K562 (cell line): ENCODE measurements at regions not wholly inside any gene's neighbourhood (a gene's known extent, or its start where the extent isn't known, plus 50 kb on each side); places are given as distances from the start of the nearest gene placed in this dataset.

Experiments used
- ATAC-seq: fragments of 200-7000 bp; cut with Tn5 transposase; 3 replicates; pipeline ENCODE4 v1.9.1; 2020; ENCODE audit warnings: moderate library complexity
- BruUV-seq: library from RNA; stranded (reverse); fragments of 400-500 nt; replicated peaks from 2 replicates; lab custom pipeline; 2021; lab: Mats Ljungman, UMichigan
- CTCF ChIA-PET: fragments of 300-600 bp; formaldehyde crosslinking; extraction: SDS; loops from one replicate; lab custom pipeline; 2021; ENCODE audit warnings: low intra/inter-chr PET ratio; lab: Yijun Ruan, JAX
- POLR2A ChIA-PET: fragments of 300-600, 350-650 bp; sonication (Branson Sonifier 250); formaldehyde crosslinking; extraction: SDS; loops from one replicate; lab custom pipeline; 2021; ENCODE audit warnings: antibody characterized with exemption, inconsistent platforms; lab: Yijun Ruan, JAX
- DNase-seq, 4 experiments: peaks; one replicate each; pipeline versions ENCODE4 v3.0.0 to v3.0.0-alpha.2; 2011 to 2018; ENCODE audit warnings: low spot score in 3 of 4, mixed read lengths in 3 of 4; ENCODE audit errors: extremely low read depth in 1 of 4
- FAIRE-seq: peaks from 2 replicates; lab custom pipeline; 2011; peaks lifted over from hg19 to GRCh38; lab: Jason Lieb, UNC
- H2AFZ ChIP-seq: 2 replicates; pipeline ENCODE4 v1.6.0; 2011; ENCODE audit warnings: low read depth, low read length, control low read depth, inconsistent platforms
- H3K27ac ChIP-seq: fragments of 200-600 bp; 3 replicates; pipeline ENCODE4 v1.8.0; 2011; ENCODE audit warnings: low read depth, mild to moderate bottlenecking, control low read depth, inconsistent platforms, low read length, moderate library complexity, mixed read lengths; ENCODE audit errors: extremely low read depth
- H3K27me3 ChIP-seq, 2 experiments: fragments of 300-600 bp in 1 of 2; 2 replicates in 1 of 2; 3 replicates in 1 of 2; pipeline versions ENCODE4 v1.6.0 to v1.8.0; 2011; ENCODE audit warnings: inconsistent platforms in 2 of 2, low read length in 2 of 2, mild to moderate bottlenecking in 1 of 2, mixed read lengths in 1 of 2, moderate library complexity in 1 of 2; ENCODE audit not compliant: control insufficient read depth in 2 of 2, insufficient read depth in 2 of 2
- H3K36me3 ChIP-seq: fragments of 300-600 bp; 3 replicates; pipeline ENCODE4 v1.8.0; 2011; ENCODE audit warnings: mild to moderate bottlenecking, low read length, inconsistent platforms; ENCODE audit not compliant: control insufficient read depth, insufficient read depth
- H3K4me1 ChIP-seq, 2 experiments: fragments of 200-600 bp in 1 of 2; replicated peaks in 1 of 2; 2 replicates in 1 of 2; 3 replicates in 1 of 2; pipeline versions ENCODE4 v1.5.1 to v1.8.0; 2011; ENCODE audit warnings: inconsistent platforms in 2 of 2, low read length in 2 of 2, mild to moderate bottlenecking in 1 of 2, mixed read lengths in 1 of 2, moderate library complexity in 1 of 2; ENCODE audit not compliant: control insufficient read depth in 2 of 2, insufficient read depth in 2 of 2
- H3K4me2 ChIP-seq: 2 replicates; pipeline ENCODE4 v1.6.1; 2011; ENCODE audit warnings: low read length, control low read depth, inconsistent platforms, mixed read lengths; ENCODE audit not compliant: insufficient read depth
- H3K4me3 ChIP-seq: fragments of 200-600 bp; sonication (generic), shearing (Covaris generic); 2 replicates; pipeline ENCODE4 v1.5.1; 2016; ENCODE audit warnings: control low read depth, inconsistent platforms
- H3K79me2 ChIP-seq: fragments of 200-600 bp; 3 replicates; pipeline ENCODE4 v1.8.0; 2011; ENCODE audit warnings: low read length, inconsistent platforms; ENCODE audit not compliant: control insufficient read depth, insufficient read depth
- H3K9ac ChIP-seq, 2 experiments: 2 replicates each; pipeline versions ENCODE4 v1.6.0 to v1.6.1; 2011; ENCODE audit warnings: low read depth in 2 of 2, low read length in 2 of 2, control low read depth in 1 of 2, inconsistent platforms in 1 of 2, mild to moderate bottlenecking in 1 of 2, mixed read lengths in 1 of 2; ENCODE audit not compliant: insufficient read depth in 1 of 2
- H3K9me1 ChIP-seq: one replicate; pipeline ENCODE4 v1.6.0; 2011; ENCODE audit warnings: inconsistent platforms, mild to moderate bottlenecking, low read length, moderate library complexity; ENCODE audit not compliant: control insufficient read depth, insufficient read depth
- H3K9me3 ChIP-seq: replicated peaks from 2 replicates; pipeline ENCODE4 v1.5.1; 2011; ENCODE audit warnings: low read depth, low read length, inconsistent platforms; ENCODE audit not compliant: control insufficient read depth, insufficient read depth
- H4K20me1 ChIP-seq: replicated peaks from 2 replicates; pipeline ENCODE4 v1.6.1; 2011; ENCODE audit warnings: low read length, inconsistent platforms, mixed read lengths; ENCODE audit not compliant: control insufficient read depth, insufficient read depth
- CBX3 ChIP-seq, 2 experiments: IDR thresholded peaks; 1 replicate in 1 of 2; 2 replicates in 1 of 2; pipeline ENCODE4 v1.6.1; 2012; ENCODE audit warnings: inconsistent platforms in 2 of 2, low read length in 2 of 2, borderline replicate concordance in 1 of 2, control low read depth in 1 of 2
- ELK1 ChIP-seq: sonication (generic); formaldehyde crosslinking; IDR thresholded peaks from 2 replicates; pipeline ENCODE4 v1.8.1; 2022; ENCODE audit warnings: missing genetic modification reagents
- HNRNPL ChIP-seq: fragments of 200-400 bp; formaldehyde crosslinking; IDR thresholded peaks from 2 replicates; pipeline ENCODE4 v1.6.1; 2017; ENCODE audit warnings: low read depth, mild to moderate bottlenecking, low read length
- JUN ChIP-seq, 2 experiments: sonication (generic) in 1 of 2; formaldehyde crosslinking in 1 of 2; IDR thresholded peaks; 2 replicates each; pipeline versions ENCODE4 v1.6.1 to v1.8.0; 2012 to 2022; ENCODE audit warnings: borderline replicate concordance in 2 of 2, mild to moderate bottlenecking in 2 of 2, improper control_type of control experiment in 1 of 2, low read depth in 1 of 2, low read length in 1 of 2, missing genetic modification reagents in 1 of 2
- MAFK ChIP-seq: IDR thresholded peaks from 2 replicates; pipeline ENCODE4 v1.6.1; 2011; ENCODE audit warnings: low read length, improper control_type of control experiment
- MIER1 ChIP-seq: fragments of 450-650 bp; IDR thresholded peaks from 2 replicates; pipeline ENCODE4 v1.6.1; 2016; ENCODE audit warnings: antibody characterized with exemption, mild to moderate bottlenecking, low read depth
- PCBP2 ChIP-seq: fragments of 200-400 bp; formaldehyde crosslinking; IDR thresholded peaks from 2 replicates; pipeline ENCODE4 v1.6.1; 2018; ENCODE audit warnings: low read length, low read depth, mild to moderate bottlenecking, moderate library complexity; ENCODE audit not compliant: poor library complexity, severe bottlenecking
- TEAD1 ChIP-seq, 2 experiments: fragments of 450-650 bp in 1 of 2; sonication (generic) in 1 of 2; formaldehyde crosslinking; IDR thresholded peaks; 2 replicates each; pipeline versions ENCODE4 v1.4.0 to v1.8.0; 2020 to 2022; ENCODE audit warnings: mild to moderate bottlenecking in 2 of 2, missing genetic modification reagents in 1 of 2
- THAP7 ChIP-seq: fragments of 250-450 bp; sonication (Bioruptor Pico); IDR thresholded peaks from 2 replicates; pipeline ENCODE4 v1.5.0; 2021
- ZBTB17 ChIP-seq: fragments of 450-650 bp; formaldehyde crosslinking; IDR thresholded peaks from 2 replicates; pipeline ENCODE4 v1.4.0; 2020; ENCODE audit warnings: mild to moderate bottlenecking
- ZC3H8 ChIP-seq: fragments of 450-650 bp; IDR thresholded peaks from 2 replicates; pipeline ENCODE4 v1.6.1; 2017
- ZFP36 ChIP-seq: fragments of 150-350 bp; IDR thresholded peaks from 2 replicates; pipeline ENCODE4 v1.6.1; 2018; ENCODE audit warnings: low read length, low read depth; ENCODE audit not compliant: partially characterized antibody
- ZMIZ1 ChIP-seq, 2 experiments: fragments of 150-350 bp in 1 of 2; IDR thresholded peaks; 2 replicates each; pipeline ENCODE4 v1.6.1; 2012 to 2016; ENCODE audit warnings: low read depth in 2 of 2, low read length in 2 of 2, mild to moderate bottlenecking in 1 of 2, moderate library complexity in 1 of 2
- ZNF583 ChIP-seq: fragments of 250-450 bp; sonication (Bioruptor Pico); IDR thresholded peaks from 2 replicates; pipeline ENCODE4 v1.4.0; 2020
- ZNF76 ChIP-seq: fragments of 250-450 bp; sonication (Bioruptor Pico); IDR thresholded peaks from 2 replicates; pipeline ENCODE4 v1.4.0; 2020; ENCODE audit warnings: mild to moderate bottlenecking, moderate library complexity, borderline replicate concordance
- WGBS: fragments of 100-300 bp; shearing (Covaris generic); methylation state at CpG from one replicate; pipeline ENCODE4 v1.1.6; 2016; ENCODE audit warnings: low coverage, mixed read lengths; ENCODE audit not compliant: insufficient coverage; ENCODE audit errors: missing lambda C conversion rate; 5-methylcytosine and 5-hydroxymethylcytosine counted together
- in situ Hi-C: fragments of 300-500 bp; cut with MboI; formaldehyde crosslinking; loops from 4 replicates; pipeline ENCODE4 v1.15.0; 2018; ENCODE audit warnings: inconsistent platforms, mixed read lengths
- intact Hi-C: fragments of 100-400 bp; cut with micrococcal nuclease; formaldehyde crosslinking; loops from 2 replicates; pipeline ENCODE4 v1.14.2; 2022

- Histone ChIP-seq H3K4me1 (no peaks in the 10 kb centered on the region), H3K4me3 (no peak overlapping the region), H3K4me2 (no peak overlapping the region), H3K27ac (no peak overlapping the region)
- CTCF ChIA-PET = no interaction called here
- 6% methylated on average over 1 of the region's 1 CpG for WGBS
- TF ChIP-seq ZFP36 (no peak), TEAD1 (CRISPR knock-in tag; IDR thresholded peaks at IDR 0.05) (no peak), ZNF76 (no peak), ZC3H8 (no peak), ZBTB17 (CRISPR knock-in tag) (no peak), HNRNPL (no peak), ZNF583 (no peak), MAFK (no peak), MIER1 (no peak), ELK1 (CRISPR knock-in tag) (no peak), CBX3 (IDR thresholded peaks at IDR 0.05; ENCODE audit: borderline replicate concordance in 1 of 2, low read length in 2 of 2) (no peak), ZMIZ1 (IDR thresholded peaks at IDR 0.05; ENCODE audit: low read depth in 2 of 2, low read length in 2 of 2) (no peak), PCBP2 (no peak), JUN (IDR thresholded peaks at IDR 0.05; ENCODE audit: borderline replicate concordance, low read depth, low read length) (no peak), JUN (CRISPR knock-in tag; IDR thresholded peaks at IDR 0.05; ENCODE audit: borderline replicate concordance) (no peak), THAP7 (no peak)
- TF ChIP-seq, all 486 proteins: peak for 0
- DNase-seq (no peak), FAIRE-seq (no peak), ATAC-seq (no peak)
- Histone ChIP-seq H3K9me1 (no peaks in the 10 kb centered on the region), H3K79me2 (no peaks in the 10 kb centered on the region), H2AFZ (no peak overlapping the region), H3K27me3 (no peaks in the 10 kb centered on the region), H4K20me1 (no peaks in the 10 kb centered on the region), H3K36me3 (no peaks in the 10 kb centered on the region), H3K9ac (no peak overlapping the region), H3K9me3 (no peaks in the 10 kb centered on the region; the same call in none of the 2 replicates)
- BruUV-seq = no TSS peak
- in situ Hi-C loops (no loop called here), intact Hi-C loops (no loop called here)
- POLR2A ChIA-PET = no interaction called here
Observed at GRCh38 chr9:102769307-102769706, 225.8 kb upstream of the CYLC2 start.
